ENCODE measurements at regions not wholly inside any gene's neighbourhood (a gene's known extent, or its start where the extent isn't known, plus 50 kb on each side); places are given as distances from the start of the nearest gene placed in this dataset.

- H3K27ac ChIP-seq: no peak overlapping the region
- in situ Hi-C loops (cut with HindIII; ENCODE audit: low pct_ligation_motif_present, low sequenced_read_pairs): no loop called here
- no peaks in the 10 kb centered on the region for H3K36me3 ChIP-seq (replicated peaks)
- no peak for DNase-seq
- TF ChIP-seq CTCF (IDR thresholded peaks at IDR 0.05; ENCODE audit: low read depth, low read length, missing control alignments): no peak
- no peak overlapping the region for H3K4me3 ChIP-seq (ENCODE audit: low read depth, low read length)
- peaks cover 4% of the 10 kb centered on the region for H3K27me3 ChIP-seq (replicated peaks)
These were observed 76.3 kb upstream of the PRKAR2B start for GRCh38 chr7:106968160-106968559.

GRCh38 chr7:106978425-106979420 is 65.8 kb upstream of the PRKAR2B start:
- H3K36me3 ChIP-seq (replicated peaks): no peaks in the 10 kb centered on the region
- in situ Hi-C loops (cut with HindIII; ENCODE audit: low pct_ligation_motif_present, low sequenced_read_pairs): no loop called here
- H3K27ac ChIP-seq: no peak overlapping the region
- no peak overlapping the region for H3K4me3 ChIP-seq (ENCODE audit: low read depth, low read length)
- TF ChIP-seq CTCF (IDR thresholded peaks at IDR 0.05; ENCODE audit: low read depth, low read length, missing control alignments): peak; percentile 42
- no peaks in the 10 kb centered on the region for H3K27me3 ChIP-seq (replicated peaks)
- no peak for DNase-seq

GRCh38 chr7:106979551-106980357 is 64.8 kb upstream of the PRKAR2B start:
- no peak for DNase-seq
- Histone ChIP-seq H3K36me3 (replicated peaks) (no peaks in the 10 kb centered on the region), H3K4me3 (ENCODE audit: low read depth, low read length) (no peak overlapping the region), H3K27me3 (replicated peaks) (no peaks in the 10 kb centered on the region), H3K27ac (no peak overlapping the region)
- in situ Hi-C loops (cut with HindIII; ENCODE audit: low pct_ligation_motif_present, low sequenced_read_pairs): no loop called here
- no peak for TF ChIP-seq CTCF (IDR thresholded peaks at IDR 0.05; ENCODE audit: low read depth, low read length, missing control alignments)

GRCh38 chr7:106980358-106980685 is 64.2 kb upstream of the PRKAR2B start:
- no peak for TF ChIP-seq CTCF (IDR thresholded peaks at IDR 0.05; ENCODE audit: low read depth, low read length, missing control alignments)
- H3K27me3 ChIP-seq (replicated peaks): no peaks in the 10 kb centered on the region
- no peaks in the 10 kb centered on the region for H3K36me3 ChIP-seq (replicated peaks)
- H3K27ac ChIP-seq: no peak overlapping the region
- in situ Hi-C loops (cut with HindIII; ENCODE audit: low pct_ligation_motif_present, low sequenced_read_pairs): no loop called here
- H3K4me3 ChIP-seq (ENCODE audit: low read depth, low read length): no peak overlapping the region
- no peak for DNase-seq

GRCh38 chr7:106982415-106982814 is 62.1 kb upstream of the PRKAR2B start:
- TF ChIP-seq CTCF (IDR thresholded peaks at IDR 0.05; ENCODE audit: low read depth, low read length, missing control alignments): no peak
- Histone ChIP-seq H3K4me3 (ENCODE audit: low read depth, low read length) (no peak overlapping the region), H3K27ac (no peak overlapping the region), H3K36me3 (replicated peaks) (no peaks in the 10 kb centered on the region), H3K27me3 (replicated peaks) (no peaks in the 10 kb centered on the region)
- in situ Hi-C loops (cut with HindIII; ENCODE audit: low pct_ligation_motif_present, low sequenced_read_pairs): no loop called here
- no peak for DNase-seq

Measured in brain microvascular endothelial cell (primary cell).